ENCODE measurements at regions not wholly inside any gene's neighbourhood (a gene's known extent, or its start where the extent isn't known, plus 50 kb on each side); places are given as distances from the start of the nearest gene placed in this dataset.
A peak's percentile ranks its signal among the peaks of the same experiment; 100 is the strongest.

DNA sequence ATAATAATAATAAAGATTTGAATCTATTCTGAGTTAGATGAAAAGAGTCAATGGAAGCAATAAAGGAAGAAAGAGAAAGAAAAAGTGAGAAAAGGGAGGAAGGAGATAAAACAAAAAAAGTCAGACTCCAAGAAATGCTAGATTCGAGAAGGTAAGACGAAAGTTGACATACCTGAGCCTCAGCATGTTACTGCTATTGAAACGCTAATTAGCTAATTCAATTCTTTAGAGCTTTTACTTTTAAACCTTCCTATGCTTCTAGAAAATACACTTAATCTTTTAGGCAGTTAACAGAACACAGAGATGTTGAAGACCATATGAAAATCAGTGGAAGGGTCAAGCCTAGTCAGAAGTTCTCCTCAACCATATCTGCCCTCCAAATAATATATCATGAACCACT lies 337.2 kb upstream of the ROBO2 start (continued):
- peak; percentile 66 for TF ChIP-seq CHD7 (IDR thresholded peaks at IDR 0.05; ENCODE audit: insufficient replicate concordance, low read length)
- no peak for TF ChIP-seq POU5F1 (IDR thresholded peaks at IDR 0.05; ENCODE audit: low read depth, low read length)

Measured in H1 (cell line).